ENCODE measurements at regions not wholly inside any gene's neighbourhood (a gene's known extent, or its start where the extent isn't known, plus 50 kb on each side); places are given as distances from the start of the nearest gene placed in this dataset.

- no peak overlapping the region for H3K4me3 Mint-ChIP-seq
- H3K9me3 Mint-ChIP-seq, result no peaks in the 10 kb centered on the region
- no peak overlapping the region for H3K27ac Mint-ChIP-seq
- Histone ChIP-seq H3K9me3 (ENCODE audit: control insufficient read depth in 1 of 2, low read length in 2 of 2) (no peaks in the 10 kb centered on the region), H3K27ac (ENCODE audit: low read depth, low read length) (no peak overlapping the region), H3K4me1 (ENCODE audit: insufficient read depth, low read length) (no peaks in the 10 kb centered on the region), H3K27me3 (ENCODE audit: insufficient read depth, low read length) (no peaks in the 10 kb centered on the region), H3K36me3 (ENCODE audit: insufficient read depth, low read length) (no peaks in the 10 kb centered on the region), H3K4me3 (ENCODE audit: low read length in 2 of 2) (no peak overlapping the region)
- ChIA-PET CTCF (ENCODE audit: partially characterized antibody) (no interaction called here), POLR2A (ENCODE audit: partially characterized antibody) (no interaction called here)
- H3K27me3 Mint-ChIP-seq, result no peaks in the 10 kb centered on the region
- DNase-seq, result no peak
- no peaks in the 10 kb centered on the region for H3K36me3 Mint-ChIP-seq
- H3K4me1 Mint-ChIP-seq, result peaks cover 0 to 2% (median 0%) of the 10 kb centered on the region in 4 donors
- intact Hi-C loops (cut with micrococcal nuclease), result no loop called here
Measured at GRCh38 chr18:68219274-68219673, 495.6 kb downstream of the TMX3 start.

- no peaks in the 10 kb centered on the region for H3K9me3 ChIP-seq (ENCODE audit: control insufficient read depth in 1 of 2, low read length in 2 of 2)
- intact Hi-C loops (cut with micrococcal nuclease), result no loop called here
- Mint-ChIP-seq H3K4me1 (no peaks in the 10 kb centered on the region), H3K36me3 (no peaks in the 10 kb centered on the region), H3K27me3 (no peaks in the 10 kb centered on the region), H3K4me3 (no peak overlapping the region), H3K9me3 (no peaks in the 10 kb centered on the region), H3K27ac (no peak overlapping the region)
- no peak overlapping the region for H3K27ac ChIP-seq (ENCODE audit: low read depth, low read length)
- H3K27me3 ChIP-seq (ENCODE audit: insufficient read depth, low read length), result no peaks in the 10 kb centered on the region
- CTCF ChIA-PET (ENCODE audit: partially characterized antibody), result no interaction called here
- no peaks in the 10 kb centered on the region for H3K4me1 ChIP-seq (ENCODE audit: insufficient read depth, low read length)
- no peak for DNase-seq
- H3K36me3 ChIP-seq (ENCODE audit: insufficient read depth, low read length), result no peaks in the 10 kb centered on the region
- POLR2A ChIA-PET (ENCODE audit: partially characterized antibody), result no interaction called here
- no peak overlapping the region for H3K4me3 ChIP-seq (ENCODE audit: low read length in 2 of 2)
Measured at GRCh38 chr18:68215931-68216330, 499.0 kb downstream of the TMX3 start.

GRCh38 chr18:68186039-68186438, 528.9 kb downstream of the TMX3 start:
- Mint-ChIP-seq H3K4me1 (no peaks in the 10 kb centered on the region), H3K4me3 (no peak overlapping the region), H3K36me3 (no peaks in the 10 kb centered on the region), H3K9me3 (peaks cover 0 to 4% (median 0%) of the 10 kb centered on the region in 8 donors), H3K27ac (no peak overlapping the region), H3K27me3 (no peaks in the 10 kb centered on the region)
- ChIA-PET POLR2A (ENCODE audit: partially characterized antibody) (no interaction called here), CTCF (ENCODE audit: partially characterized antibody) (no interaction called here)
- Histone ChIP-seq H3K4me1 (ENCODE audit: insufficient read depth, low read length) (no peaks in the 10 kb centered on the region), H3K36me3 (ENCODE audit: insufficient read depth, low read length) (no peaks in the 10 kb centered on the region), H3K27me3 (ENCODE audit: insufficient read depth, low read length) (no peaks in the 10 kb centered on the region), H3K27ac (ENCODE audit: low read depth, low read length) (no peak overlapping the region), H3K4me3 (ENCODE audit: low read length in 2 of 2) (no peak overlapping the region), H3K9me3 (ENCODE audit: control insufficient read depth in 1 of 2, low read length in 2 of 2) (no peaks in the 10 kb centered on the region)
- DNase-seq, result no peak
- intact Hi-C loops (cut with micrococcal nuclease), result no loop called here

- H3K36me3 ChIP-seq (ENCODE audit: insufficient read depth, low read length), result no peaks in the 10 kb centered on the region
- H3K9me3 ChIP-seq (ENCODE audit: control insufficient read depth in 1 of 2, low read length in 2 of 2), result no peaks in the 10 kb centered on the region
- ChIA-PET CTCF (ENCODE audit: partially characterized antibody) (no interaction called here), POLR2A (ENCODE audit: partially characterized antibody) (no interaction called here)
- no peak for DNase-seq
- Mint-ChIP-seq H3K36me3 (no peaks in the 10 kb centered on the region), H3K4me1 (no peaks in the 10 kb centered on the region), H3K27ac (no peak overlapping the region), H3K27me3 (no peaks in the 10 kb centered on the region), H3K4me3 (no peak overlapping the region), H3K9me3 (peaks cover 0 to 4% (median 0%) of the 10 kb centered on the region in 8 donors)
- intact Hi-C loops (cut with micrococcal nuclease), result no loop called here
- no peak overlapping the region for H3K27ac ChIP-seq (ENCODE audit: low read depth, low read length)
- no peaks in the 10 kb centered on the region for H3K4me1 ChIP-seq (ENCODE audit: insufficient read depth, low read length)
- no peak overlapping the region for H3K4me3 ChIP-seq (ENCODE audit: low read length in 2 of 2)
- H3K27me3 ChIP-seq (ENCODE audit: insufficient read depth, low read length), result no peaks in the 10 kb centered on the region
Measured at GRCh38 chr18:68181956-68182355, 533.0 kb downstream of the TMX3 start.

GRCh38 chr18:68179811-68180210, 535.1 kb downstream of the TMX3 start:
- H3K36me3 Mint-ChIP-seq, result no peaks in the 10 kb centered on the region
- ChIA-PET POLR2A (ENCODE audit: partially characterized antibody) (no interaction called here), CTCF (ENCODE audit: partially characterized antibody) (no interaction called here)
- Histone ChIP-seq H3K27ac (ENCODE audit: low read depth, low read length) (no peak overlapping the region), H3K4me1 (ENCODE audit: insufficient read depth, low read length) (no peaks in the 10 kb centered on the region), H3K27me3 (ENCODE audit: insufficient read depth, low read length) (no peaks in the 10 kb centered on the region), H3K4me3 (ENCODE audit: low read length in 2 of 2) (no peak overlapping the region), H3K9me3 (ENCODE audit: control insufficient read depth in 1 of 2, low read length in 2 of 2) (no peaks in the 10 kb centered on the region), H3K36me3 (ENCODE audit: insufficient read depth, low read length) (no peaks in the 10 kb centered on the region)
- H3K4me3 Mint-ChIP-seq, result no peak overlapping the region
- H3K27ac Mint-ChIP-seq, result no peak overlapping the region
- peaks cover 0 to 4% (median 0%) of the 10 kb centered on the region in 8 donors for H3K9me3 Mint-ChIP-seq
- no peaks in the 10 kb centered on the region for H3K4me1 Mint-ChIP-seq
- no peaks in the 10 kb centered on the region for H3K27me3 Mint-ChIP-seq
- intact Hi-C loops (cut with micrococcal nuclease), result no loop called here
- DNase-seq, result no peak

- ChIA-PET CTCF (ENCODE audit: partially characterized antibody) (no interaction called here), POLR2A (ENCODE audit: partially characterized antibody) (no interaction called here)
- no peak overlapping the region for H3K27ac Mint-ChIP-seq
- intact Hi-C loops (cut with micrococcal nuclease), result no loop called here
- Histone ChIP-seq H3K27me3 (ENCODE audit: insufficient read depth, low read length) (no peaks in the 10 kb centered on the region), H3K4me3 (ENCODE audit: low read length in 2 of 2) (no peak overlapping the region), H3K4me1 (ENCODE audit: insufficient read depth, low read length) (no peaks in the 10 kb centered on the region), H3K9me3 (ENCODE audit: control insufficient read depth in 1 of 2, low read length in 2 of 2) (no peaks in the 10 kb centered on the region), H3K36me3 (ENCODE audit: insufficient read depth, low read length) (no peaks in the 10 kb centered on the region), H3K27ac (ENCODE audit: low read depth, low read length) (no peak overlapping the region)
- peaks cover 0 to 4% (median 0%) of the 10 kb centered on the region in 8 donors for H3K9me3 Mint-ChIP-seq
- H3K4me3 Mint-ChIP-seq, result no peak overlapping the region
- no peaks in the 10 kb centered on the region for H3K27me3 Mint-ChIP-seq
- H3K4me1 Mint-ChIP-seq, result no peaks in the 10 kb centered on the region
- H3K36me3 Mint-ChIP-seq, result no peaks in the 10 kb centered on the region
- no peak for DNase-seq
Measured at GRCh38 chr18:68178921-68179320, 536.0 kb downstream of the TMX3 start.

GRCh38 chr18:68177807-68178702, 536.9 kb downstream of the TMX3 start:
- intact Hi-C loops (cut with micrococcal nuclease), result no loop called here
- H3K9me3 Mint-ChIP-seq, result peaks cover 0 to 5% (median 0%) of the 10 kb centered on the region in 8 donors
- H3K27ac Mint-ChIP-seq, result no peak overlapping the region
- H3K36me3 ChIP-seq (ENCODE audit: insufficient read depth, low read length), result no peaks in the 10 kb centered on the region
- no peak overlapping the region for H3K4me3 ChIP-seq (ENCODE audit: low read length in 2 of 2)
- CTCF ChIA-PET (ENCODE audit: partially characterized antibody), result no interaction called here
- H3K4me3 Mint-ChIP-seq, result no peak overlapping the region
- H3K27me3 Mint-ChIP-seq, result no peaks in the 10 kb centered on the region
- no peaks in the 10 kb centered on the region for H3K4me1 Mint-ChIP-seq
- no peaks in the 10 kb centered on the region for H3K4me1 ChIP-seq (ENCODE audit: insufficient read depth, low read length)
- H3K27ac ChIP-seq (ENCODE audit: low read depth, low read length), result no peak overlapping the region
- no peaks in the 10 kb centered on the region for H3K36me3 Mint-ChIP-seq
- no peaks in the 10 kb centered on the region for H3K27me3 ChIP-seq (ENCODE audit: insufficient read depth, low read length)
- POLR2A ChIA-PET (ENCODE audit: partially characterized antibody), result no interaction called here
- H3K9me3 ChIP-seq (ENCODE audit: control insufficient read depth in 1 of 2, low read length in 2 of 2), result no peaks in the 10 kb centered on the region
- DNase-seq, result no peak

Data from CD4-positive, alpha-beta memory T cell (primary cell).